ENCODE measurements at regions not wholly inside any gene's neighbourhood (a gene's known extent, or its start where the extent isn't known, plus 50 kb on each side); places are given as distances from the start of the nearest gene placed in this dataset.
A peak's percentile ranks its signal among the peaks of the same experiment; 100 is the strongest.

- no peak overlapping the region for H3K4me3 ChIP-seq
- DNase-seq: no peak
- H3K36me3 ChIP-seq (ENCODE audit: low read depth, missing control alignments): no peaks in the 10 kb centered on the region
- WGBS, 2 donors: 58 to 71% methylated on average over 3 of the region's 3 CpGs
- no peaks in the 10 kb centered on the region for H3K27me3 ChIP-seq
- TF ChIP-seq CTCF (IDR thresholded peaks at IDR 0.05) (no peak), POLR2A (IDR thresholded peaks at IDR 0.05) (no peak)
- H3K4me1 ChIP-seq: peaks cover 7% of the 10 kb centered on the region
- peak overlapping the region in 1 of 2 donors; percentile 75 for H3K27ac ChIP-seq
- intact Hi-C loops (cut with DNase I; ENCODE audit: low total_unique reads): no loop called here
- no peaks in the 10 kb centered on the region for H3K9me3 ChIP-seq
These were observed 167.7 kb upstream of the ADO start for GRCh38 chr10:62636825-62637248.

- Histone ChIP-seq H3K27ac (peak overlapping the region in 1 of 2 donors; percentile 75), H3K27me3 (no peaks in the 10 kb centered on the region), H3K9me3 (no peaks in the 10 kb centered on the region), H3K36me3 (ENCODE audit: low read depth, missing control alignments) (no peaks in the 10 kb centered on the region), H3K4me3 (no peak overlapping the region), H3K4me1 (peaks cover 7% of the 10 kb centered on the region)
- no peak for TF ChIP-seq CTCF (IDR thresholded peaks at IDR 0.05)
- TF ChIP-seq POLR2A (IDR thresholded peaks at IDR 0.05): no peak
- no peak for DNase-seq
- intact Hi-C loops (cut with DNase I; ENCODE audit: low total_unique reads): no loop called here
- WGBS, 2 donors: 32 to 35% methylated on average over 9 of the region's 9 CpGs
These were observed 167.1 kb upstream of the ADO start for GRCh38 chr10:62637249-62638061.

GRCh38 chr10:62638062-62638477 lies 166.4 kb upstream of the ADO start:
- intact Hi-C loops (cut with DNase I; ENCODE audit: low total_unique reads): no loop called here
- Histone ChIP-seq H3K9me3 (no peaks in the 10 kb centered on the region), H3K27ac (peak overlapping the region in 1 of 2 donors; percentile 75), H3K4me3 (no peak overlapping the region), H3K36me3 (ENCODE audit: low read depth, missing control alignments) (no peaks in the 10 kb centered on the region), H3K4me1 (peaks cover 7% of the 10 kb centered on the region), H3K27me3 (no peaks in the 10 kb centered on the region)
- DNase-seq: no peak
- no peak for TF ChIP-seq CTCF (IDR thresholded peaks at IDR 0.05)
- TF ChIP-seq POLR2A (IDR thresholded peaks at IDR 0.05): no peak
- WGBS, 2 donors: 56 to 60% methylated on average over 7 of the region's 7 CpGs

GRCh38 chr10:62639144-62639543 lies 165.4 kb upstream of the ADO start:
- Histone ChIP-seq H3K4me3 (no peak overlapping the region), H3K4me1 (peaks cover 7% of the 10 kb centered on the region), H3K27ac (no peak overlapping the region), H3K9me3 (no peaks in the 10 kb centered on the region), H3K27me3 (no peaks in the 10 kb centered on the region), H3K36me3 (ENCODE audit: low read depth, missing control alignments) (no peaks in the 10 kb centered on the region)
- TF ChIP-seq POLR2A (IDR thresholded peaks at IDR 0.05): no peak
- no peak for TF ChIP-seq CTCF (IDR thresholded peaks at IDR 0.05)
- 79 to 90% methylated on average over 2 of the region's 2 CpGs for WGBS, 2 donors
- DNase-seq: no peak
- intact Hi-C loops (cut with DNase I; ENCODE audit: low total_unique reads): no loop called here

GRCh38 chr10:62640411-62640810 lies 164.1 kb upstream of the ADO start:
- intact Hi-C loops (cut with DNase I; ENCODE audit: low total_unique reads): no loop called here
- Histone ChIP-seq H3K9me3 (no peaks in the 10 kb centered on the region), H3K27me3 (no peaks in the 10 kb centered on the region), H3K4me1 (peaks cover 7% of the 10 kb centered on the region), H3K36me3 (ENCODE audit: low read depth, missing control alignments) (no peaks in the 10 kb centered on the region), H3K27ac (no peak overlapping the region), H3K4me3 (no peak overlapping the region)
- DNase-seq: no peak
- no peak for TF ChIP-seq POLR2A (IDR thresholded peaks at IDR 0.05)
- TF ChIP-seq CTCF (IDR thresholded peaks at IDR 0.05): no peak

Measured in testis (tissue), 2 donors.